HCEC 1CT (cell line): ENCODE measurements at regions not wholly inside any gene's neighbourhood (a gene's known extent, or its start where the extent isn't known, plus 50 kb on each side); places are given as distances from the start of the nearest gene placed in this dataset.
"Not testable (repeated sequence)": the region's sequence is repeated elsewhere in the genome, so short reads cannot be mapped to it uniquely, and the experiment has no call there.

Experiments
- DNase-seq: peaks from one replicate; pipeline ENCODE4 v3.0.0-alpha.2; 2017

- DNase-seq: no peak
Observed at GRCh38 chr3:134106580-134106979, 76.9 kb upstream of the SLCO2A1 start.

- no peak for DNase-seq
Observed at GRCh38 chr3:134105876-134106556, 76.3 kb upstream of the SLCO2A1 start.

- DNase-seq: peak; percentile 48
Observed at GRCh38 chr3:134104031-134104430, 74.3 kb upstream of the SLCO2A1 start.

GRCh38 chr3:134103470-134103869, 73.7 kb upstream of the SLCO2A1 start:
- peak; percentile 47 for DNase-seq

- DNase-seq: no peak
Observed at GRCh38 chr3:134102976-134103375, 73.3 kb upstream of the SLCO2A1 start.

- not testable (repeated sequence) for DNase-seq
Observed at GRCh38 chr3:134096214-134096613, 66.5 kb upstream of the SLCO2A1 start.

- no peak for DNase-seq
Observed at GRCh38 chr3:134095005-134095404, 65.3 kb upstream of the SLCO2A1 start.

GRCh38 chr3:134094491-134094890, 64.8 kb upstream of the SLCO2A1 start:
- peak; percentile 71 for DNase-seq

GRCh38 chr3:134093956-134094355, 64.2 kb upstream of the SLCO2A1 start:
- DNase-seq: peak; percentile 40

GRCh38 chr3:134092208-134092701, 62.5 kb upstream of the SLCO2A1 start:
- DNase-seq: peak; percentile 56

- peak; percentile 69 for DNase-seq
Observed at GRCh38 chr3:134090031-134090430, 60.3 kb upstream of the SLCO2A1 start.

- DNase-seq: no peak
Observed at GRCh38 chr3:134087060-134087974, 57.6 kb upstream of the SLCO2A1 start.

GRCh38 chr3:134086616-134087015, 56.9 kb upstream of the SLCO2A1 start:
- DNase-seq: no peak

GRCh38 chr3:134085034-134085775, 55.5 kb upstream of the SLCO2A1 start:
- DNase-seq: peak; percentile 47

- DNase-seq: no peak
Observed at GRCh38 chr3:134084242-134084950, 54.7 kb upstream of the SLCO2A1 start.

- DNase-seq: no peak
Observed at GRCh38 chr3:134083626-134084241, 54.0 kb upstream of the SLCO2A1 start.

GRCh38 chr3:134083008-134083407, 53.3 kb upstream of the SLCO2A1 start:
- DNase-seq: no peak

GRCh38 chr3:134082582-134082981, 52.9 kb upstream of the SLCO2A1 start:
- DNase-seq: no peak

- no peak for DNase-seq
Observed at GRCh38 chr3:134081211-134081610, 51.5 kb upstream of the SLCO2A1 start.

GRCh38 chr3:134080761-134081160, 51.0 kb upstream of the SLCO2A1 start:
- no peak for DNase-seq

GRCh38 chr3:134079761-134080160, 50.0 kb upstream of the SLCO2A1 start:
- no peak for DNase-seq
